WTC11 (cell line): ENCODE measurements at regions not wholly inside any gene's neighbourhood (a gene's known extent, or its start where the extent isn't known, plus 50 kb on each side); places are given as distances from the start of the nearest gene placed in this dataset.

Experiments
- ATAC-seq: fragments of 200-7000 bp; cut with Tn5 transposase; 2 replicates; pipeline ENCODE4 v1.10.0; 2021; ENCODE audit warnings: mild to moderate bottlenecking, moderate library complexity
- CTCF ChIA-PET: fragments of 300-600 bp; sonication (Branson Sonifier 250); formaldehyde crosslinking; loops from one replicate; lab custom pipeline; 2021; ENCODE audit warnings: antibody characterized with exemption; lab: Charles Lee
- POLR2A ChIA-PET: fragments of 350-600 bp; sonication (Branson Sonifier 250); formaldehyde crosslinking; loops from one replicate; lab custom pipeline; 2021; ENCODE audit warnings: antibody characterized with exemption; lab: Charles Lee
- DNase-seq: peaks from one replicate; pipeline ENCODE4 v3.0.0; 2021; ENCODE audit warnings: low spot score
- H3K27ac Mint-ChIP-seq: 2 replicates; pipeline ENCODE4 v1.8.0; 2021; ENCODE audit warnings: mixed read lengths
- H3K27me3 Mint-ChIP-seq: 2 replicates; pipeline ENCODE4 v1.8.0; 2021; ENCODE audit warnings: low read depth, mild to moderate bottlenecking, moderate library complexity, mixed read lengths
- H3K36me3 Mint-ChIP-seq: 2 replicates; pipeline ENCODE4 v1.8.0; 2021; ENCODE audit warnings: mixed read lengths
- H3K4me1 Mint-ChIP-seq: 2 replicates; pipeline ENCODE4 v1.8.0; 2022; ENCODE audit warnings: mixed read lengths
- H3K4me3 Mint-ChIP-seq: 2 replicates; pipeline ENCODE4 v1.8.0; 2021; ENCODE audit warnings: mild to moderate bottlenecking, moderate library complexity, mixed read lengths
- H3K9me3 Mint-ChIP-seq: 2 replicates; pipeline ENCODE4 v1.8.0; 2021; ENCODE audit warnings: mixed read lengths
- ATF1 ChIP-seq: sonication (generic); formaldehyde crosslinking; IDR thresholded peaks from 2 replicates; pipeline ENCODE4 v1.8.1; 2023; ENCODE audit warnings: mild to moderate bottlenecking, moderate library complexity, missing genetic modification reagents
- EMX1 ChIP-seq: fragments of 250-450 bp; sonication (Bioruptor Pico); IDR thresholded peaks from 2 replicates; pipeline ENCODE4 v1.8.0; 2021; ENCODE audit warnings: mild to moderate bottlenecking
- ERG ChIP-seq: fragments of 250-450 bp; sonication (Bioruptor Pico); IDR thresholded peaks from 2 replicates; pipeline ENCODE4 v1.8.0; 2021; ENCODE audit warnings: mild to moderate bottlenecking
- ESRRA ChIP-seq: sonication (generic); formaldehyde crosslinking; IDR thresholded peaks from 2 replicates; pipeline ENCODE4 v1.8.1; 2022; ENCODE audit warnings: mild to moderate bottlenecking, missing genetic modification reagents, borderline replicate concordance
- FOXJ3 ChIP-seq: sonication (generic); formaldehyde crosslinking; IDR thresholded peaks from 2 replicates; pipeline ENCODE4 v1.9.0; 2021; ENCODE audit warnings: missing genetic modification reagents, mild to moderate bottlenecking, borderline replicate concordance
- FOXK1 ChIP-seq: sonication (generic); formaldehyde crosslinking; IDR thresholded peaks from 2 replicates; pipeline ENCODE4 v1.8.0; 2022; ENCODE audit warnings: mild to moderate bottlenecking, moderate library complexity, missing genetic modification reagents
- FOXP1 ChIP-seq: sonication (generic); formaldehyde crosslinking; IDR thresholded peaks from 2 replicates; pipeline ENCODE4 v1.8.0; 2022; ENCODE audit warnings: missing genetic modification reagents, mild to moderate bottlenecking, moderate library complexity, borderline replicate concordance
- GABPB1 ChIP-seq: sonication (generic); formaldehyde crosslinking; IDR thresholded peaks from 2 replicates; pipeline ENCODE4 v1.8.1; 2023; ENCODE audit warnings: mild to moderate bottlenecking, missing genetic modification reagents
- GRHL2 ChIP-seq: fragments of 250-450 bp; sonication (Bioruptor Pico); IDR thresholded peaks from 2 replicates; pipeline ENCODE4 v1.8.0; 2022; ENCODE audit warnings: mild to moderate bottlenecking, moderate library complexity; ENCODE audit not compliant: insufficient replicate concordance, severe bottlenecking
- GTF2I ChIP-seq: fragments of 250-450 bp; sonication (Bioruptor Pico); conservative IDR thresholded peaks from 2 replicates; pipeline ENCODE4 v1.4.0; 2021; ENCODE audit warnings: mild to moderate bottlenecking
- HMGA2 ChIP-seq: fragments of 250-450 bp; sonication (Bioruptor Pico); IDR thresholded peaks from 2 replicates; pipeline ENCODE4 v1.4.0; 2021; ENCODE audit warnings: mild to moderate bottlenecking, moderate library complexity
- NFYB ChIP-seq: sonication (generic); formaldehyde crosslinking; conservative IDR thresholded peaks from 2 replicates; pipeline ENCODE4 v1.8.0; 2022; ENCODE audit warnings: low read depth, missing genetic modification reagents
- NR1H2 ChIP-seq: sonication (generic); formaldehyde crosslinking; IDR thresholded peaks from 2 replicates; pipeline ENCODE4 v1.9.0; 2021; ENCODE audit warnings: mild to moderate bottlenecking, moderate library complexity, missing genetic modification reagents
- SOX15 ChIP-seq: fragments of 250-450 bp; sonication (Bioruptor Pico); IDR thresholded peaks from 2 replicates; pipeline ENCODE4 v1.9.0; 2021; ENCODE audit warnings: mild to moderate bottlenecking
- TCF7 ChIP-seq: sonication (generic); formaldehyde crosslinking; IDR thresholded peaks from 2 replicates; pipeline ENCODE4 v1.8.0; 2022; ENCODE audit warnings: mild to moderate bottlenecking, low read depth, missing genetic modification reagents, moderate library complexity
- USF2 ChIP-seq: sonication (generic); formaldehyde crosslinking; IDR thresholded peaks from 2 replicates; pipeline ENCODE4 v1.8.1; 2023; ENCODE audit warnings: mild to moderate bottlenecking, missing genetic modification reagents, moderate library complexity
- ZBTB21 ChIP-seq: sonication (generic); formaldehyde crosslinking; IDR thresholded peaks from 2 replicates; pipeline ENCODE4 v1.8.1; 2023; ENCODE audit warnings: mild to moderate bottlenecking, missing genetic modification reagents, borderline replicate concordance
- ZSCAN18 ChIP-seq: fragments of 250-450 bp; sonication (Bioruptor Pico); IDR thresholded peaks from 2 replicates; pipeline ENCODE4 v2.1.2; 2022; ENCODE audit warnings: mild to moderate bottlenecking, moderate library complexity
- TF ChIP-seq, protein P1 (sequence below): sonication (generic); formaldehyde crosslinking; IDR thresholded peaks from 2 replicates; pipeline ENCODE4 v1.8.1; 2022; ENCODE audit warnings: low read depth, missing genetic modification reagents, borderline replicate concordance
- TF ChIP-seq, protein P2 (sequence below): sonication (generic); formaldehyde crosslinking; conservative IDR thresholded peaks from 2 replicates; pipeline ENCODE4 v1.8.1; 2022; ENCODE audit warnings: mild to moderate bottlenecking, missing genetic modification reagents
- TF ChIP-seq, protein P3 (sequence below): sonication (generic); formaldehyde crosslinking; IDR thresholded peaks from 2 replicates; pipeline ENCODE4 v1.8.1; 2022; ENCODE audit warnings: low read depth, mild to moderate bottlenecking, moderate library complexity, missing genetic modification reagents, borderline replicate concordance
- TF ChIP-seq, protein P4 (sequence below): fragments of 250-450 bp; sonication (Bioruptor Pico); IDR thresholded peaks from 2 replicates; pipeline ENCODE4 v1.9.0; 2021; ENCODE audit warnings: moderate library complexity, mild to moderate bottlenecking, inconsistent platforms, borderline replicate concordance

GRCh38 chr18:11467611-11468010, 141.8 kb upstream of the SLC35G4 start:
- Mint-ChIP-seq H3K27me3 (no peaks in the 10 kb centered on the region), H3K9me3 (no peaks in the 10 kb centered on the region), H3K36me3 (no peaks in the 10 kb centered on the region), H3K4me1 (peaks cover 4% of the 10 kb centered on the region), H3K4me3 (no peak overlapping the region), H3K27ac (no peak overlapping the region)
- ChIA-PET CTCF (no interaction called here), POLR2A (no interaction called here)
- ATAC-seq (no peak), DNase-seq (no peak)
- no peak for TF ChIP-seq NR1H2 (CRISPR knock-in tag)
- TF ChIP-seq HMGA2 (CRISPR knock-in tag) = no peak
- TF ChIP-seq ZBTB21 = no peak
- no peak for TF ChIP-seq NFYB (CRISPR knock-in tag)
- no peak for TF ChIP-seq GABPB1 (CRISPR knock-in tag)
- no peak for TF ChIP-seq EMX1 (CRISPR knock-in tag)
- TF ChIP-seq TCF7 (CRISPR knock-in tag) = no peak
- TF ChIP-seq, protein P1, sequence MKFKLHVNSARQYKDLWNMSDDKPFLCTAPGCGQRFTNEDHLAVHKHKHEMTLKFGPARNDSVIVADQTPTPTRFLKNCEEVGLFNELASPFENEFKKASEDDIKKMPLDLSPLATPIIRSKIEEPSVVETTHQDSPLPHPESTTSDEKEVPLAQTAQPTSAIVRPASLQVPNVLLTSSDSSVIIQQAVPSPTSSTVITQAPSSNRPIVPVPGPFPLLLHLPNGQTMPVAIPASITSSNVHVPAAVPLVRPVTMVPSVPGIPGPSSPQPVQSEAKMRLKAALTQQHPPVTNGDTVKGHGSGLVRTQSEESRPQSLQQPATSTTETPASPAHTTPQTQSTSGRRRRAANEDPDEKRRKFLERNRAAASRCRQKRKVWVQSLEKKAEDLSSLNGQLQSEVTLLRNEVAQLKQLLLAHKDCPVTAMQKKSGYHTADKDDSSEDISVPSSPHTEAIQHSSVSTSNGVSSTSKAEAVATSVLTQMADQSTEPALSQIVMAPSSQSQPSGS (CRISPR knock-in tag) = no peak
- TF ChIP-seq USF2 (CRISPR knock-in tag) = no peak
- no peak for TF ChIP-seq ATF1 (CRISPR knock-in tag)
- no peak for TF ChIP-seq FOXJ3 (CRISPR knock-in tag)
- no peak for TF ChIP-seq SOX15 (CRISPR knock-in tag)
- TF ChIP-seq, protein P2, sequence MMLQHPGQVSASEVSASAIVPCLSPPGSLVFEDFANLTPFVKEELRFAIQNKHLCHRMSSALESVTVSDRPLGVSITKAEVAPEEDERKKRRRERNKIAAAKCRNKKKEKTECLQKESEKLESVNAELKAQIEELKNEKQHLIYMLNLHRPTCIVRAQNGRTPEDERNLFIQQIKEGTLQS (CRISPR knock-in tag) = no peak
- TF ChIP-seq ESRRA (CRISPR knock-in tag) = no peak
- TF ChIP-seq FOXK1 (CRISPR knock-in tag) = no peak
- TF ChIP-seq, protein P3, sequence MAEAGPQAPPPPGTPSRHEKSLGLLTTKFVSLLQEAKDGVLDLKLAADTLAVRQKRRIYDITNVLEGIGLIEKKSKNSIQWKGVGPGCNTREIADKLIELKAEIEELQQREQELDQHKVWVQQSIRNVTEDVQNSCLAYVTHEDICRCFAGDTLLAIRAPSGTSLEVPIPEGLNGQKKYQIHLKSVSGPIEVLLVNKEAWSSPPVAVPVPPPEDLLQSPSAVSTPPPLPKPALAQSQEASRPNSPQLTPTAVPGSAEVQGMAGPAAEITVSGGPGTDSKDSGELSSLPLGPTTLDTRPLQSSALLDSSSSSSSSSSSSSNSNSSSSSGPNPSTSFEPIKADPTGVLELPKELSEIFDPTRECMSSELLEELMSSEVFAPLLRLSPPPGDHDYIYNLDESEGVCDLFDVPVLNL = no peak
- no peak for TF ChIP-seq ZSCAN18
- TF ChIP-seq GRHL2 (CRISPR knock-in tag) = no peak
- TF ChIP-seq, protein P4, sequence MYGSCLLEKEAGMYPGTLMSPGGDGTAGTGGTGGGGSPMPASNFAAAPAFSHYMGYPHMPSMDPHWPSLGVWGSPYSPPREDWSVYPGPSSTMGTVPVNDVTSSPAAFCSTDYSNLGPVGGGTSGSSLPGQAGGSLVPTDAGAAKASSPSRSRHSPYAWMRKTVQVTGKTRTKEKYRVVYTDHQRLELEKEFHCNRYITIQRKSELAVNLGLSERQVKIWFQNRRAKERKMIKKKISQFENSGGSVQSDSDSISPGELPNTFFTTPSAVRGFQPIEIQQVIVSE (CRISPR knock-in tag) = no peak

- ATAC-seq (no peak), DNase-seq (no peak)
- H3K27ac Mint-ChIP-seq = no peak overlapping the region
- no peak overlapping the region for H3K4me3 Mint-ChIP-seq
- POLR2A ChIA-PET = no interaction called here
- H3K36me3 Mint-ChIP-seq = no peaks in the 10 kb centered on the region
- H3K9me3 Mint-ChIP-seq = no peaks in the 10 kb centered on the region
- TF ChIP-seq FOXP1 = no peak
- TF ChIP-seq ERG = no peak
- TF ChIP-seq, protein P2 (CRISPR knock-in tag) = no peak
- TF ChIP-seq GTF2I = no peak
- peaks cover 23% of the 10 kb centered on the region for H3K4me1 Mint-ChIP-seq
- CTCF ChIA-PET = no interaction called here
- no peaks in the 10 kb centered on the region for H3K27me3 Mint-ChIP-seq
Observed at GRCh38 chr18:11464129-11464528, 145.3 kb upstream of the SLC35G4 start.
